ENCODE measurements at regions not wholly inside any gene's neighbourhood (a gene's known extent, or its start where the extent isn't known, plus 50 kb on each side); places are given as distances from the start of the nearest gene placed in this dataset.
"Not testable (repeated sequence)": the region's sequence is repeated elsewhere in the genome, so short reads cannot be mapped to it uniquely, and the experiment has no call there.

- TF ChIP-seq, protein P1, sequence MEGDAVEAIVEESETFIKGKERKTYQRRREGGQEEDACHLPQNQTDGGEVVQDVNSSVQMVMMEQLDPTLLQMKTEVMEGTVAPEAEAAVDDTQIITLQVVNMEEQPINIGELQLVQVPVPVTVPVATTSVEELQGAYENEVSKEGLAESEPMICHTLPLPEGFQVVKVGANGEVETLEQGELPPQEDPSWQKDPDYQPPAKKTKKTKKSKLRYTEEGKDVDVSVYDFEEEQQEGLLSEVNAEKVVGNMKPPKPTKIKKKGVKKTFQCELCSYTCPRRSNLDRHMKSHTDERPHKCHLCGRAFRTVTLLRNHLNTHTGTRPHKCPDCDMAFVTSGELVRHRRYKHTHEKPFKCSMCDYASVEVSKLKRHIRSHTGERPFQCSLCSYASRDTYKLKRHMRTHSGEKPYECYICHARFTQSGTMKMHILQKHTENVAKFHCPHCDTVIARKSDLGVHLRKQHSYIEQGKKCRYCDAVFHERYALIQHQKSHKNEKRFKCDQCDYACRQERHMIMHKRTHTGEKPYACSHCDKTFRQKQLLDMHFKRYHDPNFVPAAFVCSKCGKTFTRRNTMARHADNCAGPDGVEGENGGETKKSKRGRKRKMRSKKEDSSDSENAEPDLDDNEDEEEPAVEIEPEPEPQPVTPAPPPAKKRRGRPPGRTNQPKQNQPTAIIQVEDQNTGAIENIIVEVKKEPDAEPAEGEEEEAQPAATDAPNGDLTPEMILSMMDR (conservative IDR thresholded peaks at IDR 0.05; ENCODE audit: control insufficient read depth, insufficient read depth, low read depth, low read length): no peak
- DNase-seq (ENCODE audit: low read depth): no peak
- no peak overlapping the region for H3K4me3 ChIP-seq (ENCODE audit: control insufficient read depth, low read depth, low read length)
Measured at GRCh38 chr5:25107853-25108252, 463.1 kb upstream of the CDH10 start.

- H3K4me3 ChIP-seq (ENCODE audit: control insufficient read depth, low read depth, low read length): no peak overlapping the region
- no peak for DNase-seq (ENCODE audit: low read depth)
- TF ChIP-seq, protein P1 (conservative IDR thresholded peaks at IDR 0.05; ENCODE audit: control insufficient read depth, insufficient read depth, low read depth, low read length): no peak
Measured at GRCh38 chr5:25099538-25099937, 454.8 kb upstream of the CDH10 start.

DNA sequence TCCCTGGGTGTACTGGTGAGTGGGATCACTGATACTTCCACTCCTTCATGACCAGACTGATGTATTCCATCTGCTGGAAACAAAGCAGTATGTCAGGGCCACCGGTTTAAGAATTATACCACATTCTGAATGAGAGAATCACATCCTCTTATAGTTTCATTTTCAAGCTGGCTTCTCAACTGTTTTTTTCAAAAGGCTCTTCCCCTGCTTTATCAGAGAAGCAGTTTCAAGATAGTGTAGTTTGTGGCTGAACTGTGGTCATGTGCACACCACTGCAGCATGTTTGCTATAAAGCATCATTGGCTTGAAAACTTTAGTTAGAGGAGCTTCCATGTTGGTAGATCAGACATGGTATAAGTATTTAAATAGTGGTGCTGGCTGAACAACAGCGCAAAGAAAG, 450.5 kb upstream of the CDH10 start:
- TF ChIP-seq, protein P1 (conservative IDR thresholded peaks at IDR 0.05; ENCODE audit: control insufficient read depth, insufficient read depth, low read depth, low read length): no peak
- no peak for DNase-seq (ENCODE audit: low read depth)
- H3K4me3 ChIP-seq (ENCODE audit: control insufficient read depth, low read depth, low read length): no peak overlapping the region

GRCh38 chr5:25094219-25094618, 449.4 kb upstream of the CDH10 start:
- no peak for DNase-seq (ENCODE audit: low read depth)
- H3K4me3 ChIP-seq (ENCODE audit: control insufficient read depth, low read depth, low read length): no peak overlapping the region
- TF ChIP-seq, protein P1 (conservative IDR thresholded peaks at IDR 0.05; ENCODE audit: control insufficient read depth, insufficient read depth, low read depth, low read length): no peak

DNA sequence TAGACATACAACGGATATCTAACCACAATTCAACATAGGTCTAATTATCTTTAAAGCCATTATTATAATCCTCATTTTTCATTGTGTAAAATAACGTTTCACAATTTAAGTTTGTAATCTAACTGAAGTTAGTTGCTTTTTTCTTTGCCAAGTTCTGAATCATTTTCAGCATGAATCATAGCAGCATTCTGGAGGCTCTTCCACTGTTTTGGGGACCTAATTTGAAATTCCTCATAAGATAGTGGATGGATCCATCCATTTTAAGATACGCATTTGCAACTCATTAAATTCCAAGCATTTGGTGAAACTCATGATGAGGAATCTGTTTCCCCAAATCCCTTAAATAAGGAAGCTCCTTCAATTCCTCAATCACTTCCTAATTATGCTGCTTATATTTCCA, 447.1 kb upstream of the CDH10 start:
- DNase-seq (ENCODE audit: low read depth): no peak
- TF ChIP-seq, protein P1 (conservative IDR thresholded peaks at IDR 0.05; ENCODE audit: control insufficient read depth, insufficient read depth, low read depth, low read length): no peak
- no peak overlapping the region for H3K4me3 ChIP-seq (ENCODE audit: control insufficient read depth, low read depth, low read length)

GRCh38 chr5:25090854-25091253, 446.1 kb upstream of the CDH10 start:
- H3K4me3 ChIP-seq (ENCODE audit: control insufficient read depth, low read depth, low read length): no peak overlapping the region
- no peak for DNase-seq (ENCODE audit: low read depth)
- TF ChIP-seq, protein P1 (conservative IDR thresholded peaks at IDR 0.05; ENCODE audit: control insufficient read depth, insufficient read depth, low read depth, low read length): no peak

- TF ChIP-seq, protein P1 (conservative IDR thresholded peaks at IDR 0.05; ENCODE audit: control insufficient read depth, insufficient read depth, low read depth, low read length): no peak
- no peak overlapping the region for H3K4me3 ChIP-seq (ENCODE audit: control insufficient read depth, low read depth, low read length)
- DNase-seq (ENCODE audit: low read depth): no peak
Measured at GRCh38 chr5:25090275-25090674, 445.5 kb upstream of the CDH10 start.

DNA sequence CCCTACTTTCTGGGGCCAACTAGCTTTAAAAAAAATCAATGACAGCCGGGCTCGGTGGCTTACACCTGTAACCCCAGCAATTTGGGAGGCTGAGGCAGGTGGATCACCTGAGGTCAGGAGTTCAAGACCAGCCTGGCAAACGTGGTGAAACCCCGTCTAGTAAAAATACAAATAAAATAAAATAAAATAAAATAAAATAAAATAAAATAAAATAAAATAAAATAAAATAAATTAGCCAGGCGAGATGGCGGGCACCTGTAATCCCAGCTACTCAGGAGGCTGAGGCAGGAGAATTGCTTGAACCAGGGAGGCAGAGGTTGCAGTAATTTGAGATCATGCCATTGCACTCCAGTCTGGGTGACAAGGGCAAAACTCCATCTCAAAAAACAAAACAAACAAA, 443.9 kb upstream of the CDH10 start:
- not testable (repeated sequence) for H3K4me3 ChIP-seq (ENCODE audit: control insufficient read depth, low read depth, low read length); DNase-seq (ENCODE audit: low read depth)

DNA sequence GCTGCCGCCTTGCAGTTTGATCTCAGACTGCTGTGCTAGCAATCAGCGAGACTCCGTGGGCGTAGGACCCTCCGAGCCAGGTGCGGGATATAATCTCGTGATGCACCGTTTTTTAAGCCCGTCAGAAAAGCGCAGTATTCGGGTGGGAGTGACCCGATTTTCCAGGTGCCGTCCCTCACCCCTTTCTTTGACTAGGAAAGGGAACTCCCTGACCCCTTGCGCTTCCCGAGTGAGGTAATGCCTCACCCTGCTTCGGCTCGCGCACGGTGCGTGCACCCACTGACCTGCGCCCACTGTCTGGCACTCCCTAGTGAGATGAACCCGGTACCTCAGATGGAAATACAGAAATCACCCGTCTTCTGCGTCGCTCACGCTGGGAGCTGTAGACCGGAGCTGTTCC, 438.5 kb upstream of the CDH10 start:
- not testable (repeated sequence) for DNase-seq (ENCODE audit: low read depth); H3K4me3 ChIP-seq (ENCODE audit: control insufficient read depth, low read depth, low read length)

Data from fibroblast of mammary gland (primary cell).